ENCODE measurements at regions not wholly inside any gene's neighbourhood (a gene's known extent, or its start where the extent isn't known, plus 50 kb on each side); places are given as distances from the start of the nearest gene placed in this dataset.

- ATAC-seq (no peak), DNase-seq (no peak)
- no TSS peak for BruUV-seq (replicated peaks)
- intact Hi-C loops (cut with micrococcal nuclease), result no loop called here
- no peak overlapping the region for H3K9ac ChIP-seq (ENCODE audit: low read length)
- no peaks in the 10 kb centered on the region for H3K27me3 ChIP-seq (ENCODE audit: low read length)
- no peaks in the 10 kb centered on the region for H4K20me1 ChIP-seq (ENCODE audit: low read length)
- CTCF ChIA-PET, result no interaction called here
- H3K27ac ChIP-seq (ENCODE audit: low read length), result no peak overlapping the region
- POLR2A ChIA-PET (ENCODE audit: unreplicated experiment), result no interaction called here
- no peak overlapping the region for H3K4me2 ChIP-seq (ENCODE audit: low read length)
- H3K4me1 ChIP-seq (ENCODE audit: insufficient read depth, low read length), result peaks cover 12% of the 10 kb centered on the region
- H3K9me3 ChIP-seq (ENCODE audit: low read length), result no peaks in the 10 kb centered on the region
- peaks cover 3% of the 10 kb centered on the region for H3F3A ChIP-seq (ENCODE audit: low read length, unreplicated experiment)
- TF ChIP-seq CTCF (conservative IDR thresholded peaks at IDR 0.05; ENCODE audit: low read depth, low read length) (no peak), EZH2phosphoT487 (IDR thresholded peaks at IDR 0.05; ENCODE audit: borderline replicate concordance, low read length) (no peak), EZH2 (IDR thresholded peaks at IDR 0.05; ENCODE audit: low read length, unreplicated experiment) (no peak)
- no peak overlapping the region for H3K4me3 ChIP-seq (ENCODE audit: low read length)
- no peaks in the 10 kb centered on the region for H3K9me2 ChIP-seq (replicated peaks; ENCODE audit: low read length)
- H3K36me3 ChIP-seq (ENCODE audit: low read depth, low read length), result no peaks in the 10 kb centered on the region
- no peaks in the 10 kb centered on the region for H3K79me2 ChIP-seq (ENCODE audit: low read length)
- H2AFZ ChIP-seq (ENCODE audit: low read length), result no peak overlapping the region
Observed at GRCh38 chr18:9029131-9029530, 73.4 kb upstream of the NDUFV2 start.

- no peak overlapping the region for H3K4me2 ChIP-seq (ENCODE audit: low read length)
- TF ChIP-seq EZH2 (IDR thresholded peaks at IDR 0.05; ENCODE audit: low read length, unreplicated experiment), result no peak
- TF ChIP-seq CTCF (conservative IDR thresholded peaks at IDR 0.05; ENCODE audit: low read depth, low read length), result no peak
- TF ChIP-seq EZH2phosphoT487 (IDR thresholded peaks at IDR 0.05; ENCODE audit: borderline replicate concordance, low read length), result no peak
- POLR2A ChIA-PET (ENCODE audit: unreplicated experiment), result no interaction called here
- no peaks in the 10 kb centered on the region for H3F3A ChIP-seq (ENCODE audit: low read length, unreplicated experiment)
- H4K20me1 ChIP-seq (ENCODE audit: low read length), result no peaks in the 10 kb centered on the region
- H3K9me2 ChIP-seq (replicated peaks; ENCODE audit: low read length), result no peaks in the 10 kb centered on the region
- ATAC-seq, result no peak
- no TSS peak for BruUV-seq (replicated peaks)
- H3K36me3 ChIP-seq (ENCODE audit: low read depth, low read length), result no peaks in the 10 kb centered on the region
- no peak overlapping the region for H3K27ac ChIP-seq (ENCODE audit: low read length)
- CTCF ChIA-PET, result no interaction called here
- no peaks in the 10 kb centered on the region for H3K79me2 ChIP-seq (ENCODE audit: low read length)
- intact Hi-C loops (cut with micrococcal nuclease), result no loop called here
- H3K4me3 ChIP-seq (ENCODE audit: low read length), result no peak overlapping the region
- no peaks in the 10 kb centered on the region for H3K9me3 ChIP-seq (ENCODE audit: low read length)
- H3K27me3 ChIP-seq (ENCODE audit: low read length), result no peaks in the 10 kb centered on the region
- H3K4me1 ChIP-seq (ENCODE audit: insufficient read depth, low read length), result no peaks in the 10 kb centered on the region
- no peak overlapping the region for H2AFZ ChIP-seq (ENCODE audit: low read length)
- no peak overlapping the region for H3K9ac ChIP-seq (ENCODE audit: low read length)
- no peak for DNase-seq
Observed at GRCh38 chr18:9032519-9032918, 70.0 kb upstream of the NDUFV2 start.

GRCh38 chr18:9038277-9038871 is 64.1 kb upstream of the NDUFV2 start:
- H3K9ac ChIP-seq (ENCODE audit: low read length), result no peak overlapping the region
- POLR2A ChIA-PET (ENCODE audit: unreplicated experiment), result no interaction called here

More at GRCh38 chr18:9038277-9038871, 64.1 kb upstream of the NDUFV2 start:
- Histone ChIP-seq H3K4me2 (ENCODE audit: low read length) (peak overlapping the region; percentile 58), H3K27me3 (ENCODE audit: low read length) (no peaks in the 10 kb centered on the region), H2AFZ (ENCODE audit: low read length) (peak overlapping the region; percentile 16), H4K20me1 (ENCODE audit: low read length) (no peaks in the 10 kb centered on the region), H3F3A (ENCODE audit: low read length, unreplicated experiment) (no peaks in the 10 kb centered on the region), H3K9me3 (ENCODE audit: low read length) (no peaks in the 10 kb centered on the region), H3K79me2 (ENCODE audit: low read length) (no peaks in the 10 kb centered on the region), H3K36me3 (ENCODE audit: low read depth, low read length) (no peaks in the 10 kb centered on the region), H3K27ac (ENCODE audit: low read length) (0 out of 2 replicates have a peak overlapping the region, but pooled peaks have one; percentile 4), H3K4me1 (ENCODE audit: insufficient read depth, low read length) (peaks cover 16% of the 10 kb centered on the region), H3K9me2 (replicated peaks; ENCODE audit: low read length) (no peaks in the 10 kb centered on the region), H3K4me3 (ENCODE audit: low read length) (no peak overlapping the region)
- ATAC-seq (peak; percentile 64), DNase-seq (peak; percentile 65)
- no TSS peak for BruUV-seq (replicated peaks)
- TF ChIP-seq EZH2phosphoT487 (IDR thresholded peaks at IDR 0.05; ENCODE audit: borderline replicate concordance, low read length) (no peak), EZH2 (IDR thresholded peaks at IDR 0.05; ENCODE audit: low read length, unreplicated experiment) (no peak), CTCF (conservative IDR thresholded peaks at IDR 0.05; ENCODE audit: low read depth, low read length) (no peak)
- CTCF ChIA-PET, result no interaction called here
- intact Hi-C loops (cut with micrococcal nuclease), result no loop called here

All from PC-3 (cell line).